ENCODE measurements at regions not wholly inside any gene's neighbourhood (a gene's known extent, or its start where the extent isn't known, plus 50 kb on each side); places are given as distances from the start of the nearest gene placed in this dataset.

GRCh38 chr4:29596228-29596627 is 1123.9 kb upstream of the PCDH7 start:
- no TSS peak for BruUV-seq (replicated peaks)
- FAIRE-seq (no peak), DNase-seq (ENCODE audit: low read depth, low spot score) (no peak)
- no peak for TF ChIP-seq MYC (IDR thresholded peaks at IDR 0.05; ENCODE audit: low read depth, low read length)
- TF ChIP-seq FOS (IDR thresholded peaks at IDR 0.05; ENCODE audit: borderline replicate concordance, insufficient read depth, low read length) = no peak
- TF ChIP-seq GATA2 (IDR thresholded peaks at IDR 0.05; ENCODE audit: insufficient read depth, insufficient read length, low read depth, low read length) = no peak
- no peak overlapping the region for H3K9ac ChIP-seq (replicated peaks; ENCODE audit: extremely low read depth, insufficient read depth, low read length)
- no peak overlapping the region for H3K27ac ChIP-seq (ENCODE audit: insufficient read depth, low read depth, low read length)
- H3K27me3 ChIP-seq (ENCODE audit: control insufficient read depth in 2 of 2, insufficient read depth in 2 of 2, low read length in 2 of 2) = no peaks in the 10 kb centered on the region
- no peaks in the 10 kb centered on the region for H3K9me3 ChIP-seq (replicated peaks; ENCODE audit: control insufficient read depth, insufficient read depth, low read length)
- no peaks in the 10 kb centered on the region for H3K79me2 ChIP-seq (ENCODE audit: control insufficient read depth, insufficient read depth, low read length)
- no peak overlapping the region for H3K4me2 ChIP-seq (ENCODE audit: insufficient read depth, low read length)
- no peaks in the 10 kb centered on the region for H4K20me1 ChIP-seq (replicated peaks; ENCODE audit: control insufficient read depth, extremely low read depth, insufficient read depth, low read length)
- dilution Hi-C loops (cut with MboI; ENCODE audit: extremely low pct_ligation_motif_present, low sequenced_read_pairs) (no loop called here), intact Hi-C loops (cut with micrococcal nuclease) (no loop called here)
- no peaks in the 10 kb centered on the region for H3K9me1 ChIP-seq (replicated peaks; ENCODE audit: control insufficient read depth, extremely low read depth, insufficient read depth, low read length)
- H2AFZ ChIP-seq (ENCODE audit: low read depth, low read length) = no peak overlapping the region
- CTCF ChIA-PET = no interaction called here
- no peaks in the 10 kb centered on the region for H3K36me3 ChIP-seq (ENCODE audit: control insufficient read depth in 2 of 2, extremely low read depth in 1 of 2, insufficient read depth in 2 of 2, low read length in 2 of 2)
- POLR2A ChIA-PET = no interaction called here
- no peaks in the 10 kb centered on the region for H3K4me1 ChIP-seq (ENCODE audit: control insufficient read depth, extremely low read depth, insufficient read depth, low read length)
- H3K4me3 ChIP-seq (replicated peaks in 1 of 3; ENCODE audit: insufficient read depth in 1 of 3, low read depth in 1 of 3, low read length in 3 of 3) = no peak overlapping the region

- H3K36me3 ChIP-seq (ENCODE audit: control insufficient read depth in 2 of 2, extremely low read depth in 1 of 2, insufficient read depth in 2 of 2, low read length in 2 of 2) = no peaks in the 10 kb centered on the region
- no peaks in the 10 kb centered on the region for H3K79me2 ChIP-seq (ENCODE audit: control insufficient read depth, insufficient read depth, low read length)
- no peaks in the 10 kb centered on the region for H3K9me1 ChIP-seq (replicated peaks; ENCODE audit: control insufficient read depth, extremely low read depth, insufficient read depth, low read length)
- no peak overlapping the region for H2AFZ ChIP-seq (ENCODE audit: low read depth, low read length)
- H3K27ac ChIP-seq (ENCODE audit: insufficient read depth, low read depth, low read length) = no peak overlapping the region
- H3K4me1 ChIP-seq (ENCODE audit: control insufficient read depth, extremely low read depth, insufficient read depth, low read length) = no peaks in the 10 kb centered on the region
- intact Hi-C loops (cut with micrococcal nuclease) = no loop called here
- FAIRE-seq = no peak
- no peaks in the 10 kb centered on the region for H3K9me3 ChIP-seq (replicated peaks; ENCODE audit: control insufficient read depth, insufficient read depth, low read length)
- no peak overlapping the region for H3K9ac ChIP-seq (replicated peaks; ENCODE audit: extremely low read depth, insufficient read depth, low read length)
- no TSS peak for BruUV-seq (replicated peaks)
- dilution Hi-C loops (cut with MboI; ENCODE audit: extremely low pct_ligation_motif_present, low sequenced_read_pairs) = no loop called here
- H3K4me2 ChIP-seq (ENCODE audit: insufficient read depth, low read length) = no peak overlapping the region
- no peaks in the 10 kb centered on the region for H4K20me1 ChIP-seq (replicated peaks; ENCODE audit: control insufficient read depth, extremely low read depth, insufficient read depth, low read length)
- CTCF ChIA-PET = interaction anchor here (1.3 kb wide), 1 partner anchor 23 kb away, joined by 3 read pairs; no protein-coding TSS in a partner anchor
- H3K4me3 ChIP-seq (replicated peaks in 1 of 3; ENCODE audit: insufficient read depth in 1 of 3, low read depth in 1 of 3, low read length in 3 of 3) = no peak overlapping the region
- H3K27me3 ChIP-seq (ENCODE audit: control insufficient read depth in 2 of 2, insufficient read depth in 2 of 2, low read length in 2 of 2) = no peaks in the 10 kb centered on the region
- DNase-seq (ENCODE audit: low read depth, low spot score) = no peak
- POLR2A ChIA-PET = no interaction called here
- TF ChIP-seq GATA2 (IDR thresholded peaks at IDR 0.05; ENCODE audit: insufficient read depth, insufficient read length, low read depth, low read length) (no peak), FOS (IDR thresholded peaks at IDR 0.05; ENCODE audit: borderline replicate concordance, insufficient read depth, low read length) (no peak), POLR2A (IDR thresholded peaks at IDR 0.05; ENCODE audit: low read depth, low read length) (no peak), POLR2AphosphoS5 (IDR thresholded peaks at IDR 0.05; ENCODE audit: insufficient read depth, low read depth, low read length) (no peak), EZH2 (IDR thresholded peaks at IDR 0.05; ENCODE audit: borderline replicate concordance, low read depth, low read length, severe bottlenecking) (no peak), MAX (IDR thresholded peaks at IDR 0.05; ENCODE audit: insufficient read depth, insufficient read length) (no peak), MYC (IDR thresholded peaks at IDR 0.05; ENCODE audit: low read depth, low read length) (no peak)
These were observed 1101.0 kb upstream of the PCDH7 start for GRCh38 chr4:29619168-29619567.

All from endothelial cell of umbilical vein (primary cell).